ENCODE measurements at regions not wholly inside any gene's neighbourhood (a gene's known extent, or its start where the extent isn't known, plus 50 kb on each side); places are given as distances from the start of the nearest gene placed in this dataset.

DNA sequence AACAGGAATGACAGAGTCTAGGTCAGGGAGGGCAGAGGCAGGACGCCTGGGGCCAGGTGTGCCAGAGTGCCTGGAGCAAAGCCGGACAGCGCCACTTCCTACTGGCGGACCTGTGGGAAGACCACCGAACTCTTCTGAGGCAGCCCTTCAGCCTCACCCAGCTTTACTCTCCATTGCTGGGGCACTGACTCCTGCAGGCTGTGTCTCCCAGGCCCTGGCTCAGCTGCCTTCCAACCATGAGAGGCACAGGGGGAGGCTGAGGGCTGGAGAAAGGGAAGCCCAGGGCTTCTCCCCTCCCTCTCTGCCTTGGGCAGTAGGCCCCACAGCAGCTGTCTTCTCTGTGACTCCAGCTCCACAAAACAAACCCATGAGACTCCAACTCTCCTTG, 139.6 kb upstream of the UNC5B start:
- DNase-seq: no peak

DNA sequence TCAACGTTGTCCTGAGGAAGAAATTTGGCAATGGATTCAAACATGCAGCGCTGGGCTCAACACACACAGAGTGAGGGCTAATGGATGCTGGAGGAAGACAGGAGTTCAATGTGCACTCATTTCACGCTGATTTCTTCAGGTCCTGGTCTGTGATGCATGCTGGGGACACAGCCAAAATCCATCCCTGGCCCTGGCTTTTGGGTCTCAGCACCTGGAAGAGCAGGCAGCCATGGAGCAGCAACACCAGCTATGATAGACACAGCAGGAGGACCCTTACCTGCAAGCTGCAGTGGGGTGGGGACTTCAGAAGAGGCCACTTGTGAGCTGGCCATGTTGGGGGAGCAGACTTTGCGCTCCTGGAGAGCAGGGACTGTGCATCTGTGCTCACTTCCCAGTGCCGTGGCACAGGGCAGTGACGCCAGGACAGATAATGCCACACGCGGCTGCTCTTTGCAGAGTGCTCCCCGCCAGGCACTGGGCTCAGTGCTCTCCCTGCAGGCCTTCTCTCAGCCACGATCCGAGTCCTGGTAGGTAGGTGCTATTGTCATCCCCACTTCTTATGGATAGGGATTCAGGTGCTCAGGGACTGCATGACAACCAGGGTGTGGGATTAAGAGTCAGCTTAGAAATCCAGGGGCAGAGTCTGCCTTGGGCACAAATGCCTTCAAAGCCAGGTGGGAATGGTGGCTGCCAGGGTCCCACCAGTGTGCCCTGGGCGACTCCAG, 138.8 kb upstream of the UNC5B start:
- no peak for DNase-seq

DNA sequence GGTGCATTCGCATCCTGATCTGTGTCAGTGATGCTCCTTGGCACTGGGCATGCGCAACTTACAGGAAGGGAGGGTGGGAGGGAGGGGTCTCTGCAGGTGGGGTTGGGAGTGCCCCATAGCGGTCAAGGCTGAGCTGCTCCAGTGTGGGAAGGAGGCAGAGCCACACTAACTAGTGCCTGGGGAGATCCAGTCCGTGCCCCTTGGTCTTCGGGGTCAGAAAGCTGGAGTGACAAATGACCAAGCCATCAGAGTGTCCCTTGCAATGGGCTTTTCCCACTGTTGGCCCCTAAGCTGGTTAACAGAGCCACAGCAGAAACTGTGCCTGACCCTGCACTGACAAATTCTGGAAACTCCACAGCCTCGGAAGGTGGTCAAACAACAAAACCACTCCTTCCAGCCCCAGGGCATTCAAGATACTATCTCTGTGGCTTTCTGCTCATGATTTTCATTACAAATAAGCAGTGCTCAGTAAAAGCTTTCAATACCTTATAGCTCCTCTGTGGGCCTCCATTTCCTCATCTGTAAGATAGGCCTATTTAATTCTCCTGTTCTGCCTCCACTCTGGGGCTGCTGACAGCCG, 138.1 kb upstream of the UNC5B start:
- no peak for DNase-seq

- no peak for DNase-seq
Measured at GRCh38 chr10:71075086-71075758, 137.1 kb upstream of the UNC5B start.

DNA sequence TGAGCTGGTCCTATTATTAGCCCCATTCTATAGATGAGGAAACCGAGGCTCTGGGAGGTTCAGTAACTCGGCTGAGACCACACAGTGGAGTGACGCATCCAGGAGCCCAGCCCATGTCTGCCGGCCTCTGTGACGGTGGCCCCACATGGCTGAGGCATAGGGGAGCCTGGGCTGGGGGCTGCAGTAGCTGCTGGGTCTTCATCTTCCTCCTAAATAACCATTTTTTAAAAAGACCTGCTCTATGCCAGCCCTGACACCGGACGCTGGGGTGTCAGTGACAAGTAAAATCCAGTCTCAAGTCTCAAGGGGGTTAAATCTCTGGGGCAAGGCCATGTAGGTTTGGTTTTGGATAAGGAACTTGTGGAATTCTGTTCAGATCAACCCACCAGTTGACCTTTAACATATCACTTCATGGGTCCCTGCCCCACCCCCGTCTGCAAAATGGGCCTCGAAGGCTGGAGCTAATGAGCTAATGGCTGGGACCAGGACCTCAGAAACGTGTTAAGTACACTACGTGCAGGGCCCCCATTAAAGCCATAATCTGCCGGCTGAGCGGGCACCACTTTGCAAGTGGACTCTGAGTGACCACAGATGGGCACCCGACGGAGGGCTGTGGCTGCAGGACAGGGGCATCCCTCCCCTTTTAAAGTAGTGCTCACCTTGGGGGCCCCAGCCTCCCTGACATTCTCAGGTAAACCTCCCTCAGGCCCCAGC, 136.5 kb upstream of the UNC5B start:
- DNase-seq: no peak

GRCh38 chr10:71076473-71077142, 135.8 kb upstream of the UNC5B start:
- DNase-seq: no peak

- no peak for DNase-seq
Measured at GRCh38 chr10:71077143-71077581, 135.2 kb upstream of the UNC5B start.

GRCh38 chr10:71077796-71078453, 134.4 kb upstream of the UNC5B start:
- no peak for DNase-seq

DNA sequence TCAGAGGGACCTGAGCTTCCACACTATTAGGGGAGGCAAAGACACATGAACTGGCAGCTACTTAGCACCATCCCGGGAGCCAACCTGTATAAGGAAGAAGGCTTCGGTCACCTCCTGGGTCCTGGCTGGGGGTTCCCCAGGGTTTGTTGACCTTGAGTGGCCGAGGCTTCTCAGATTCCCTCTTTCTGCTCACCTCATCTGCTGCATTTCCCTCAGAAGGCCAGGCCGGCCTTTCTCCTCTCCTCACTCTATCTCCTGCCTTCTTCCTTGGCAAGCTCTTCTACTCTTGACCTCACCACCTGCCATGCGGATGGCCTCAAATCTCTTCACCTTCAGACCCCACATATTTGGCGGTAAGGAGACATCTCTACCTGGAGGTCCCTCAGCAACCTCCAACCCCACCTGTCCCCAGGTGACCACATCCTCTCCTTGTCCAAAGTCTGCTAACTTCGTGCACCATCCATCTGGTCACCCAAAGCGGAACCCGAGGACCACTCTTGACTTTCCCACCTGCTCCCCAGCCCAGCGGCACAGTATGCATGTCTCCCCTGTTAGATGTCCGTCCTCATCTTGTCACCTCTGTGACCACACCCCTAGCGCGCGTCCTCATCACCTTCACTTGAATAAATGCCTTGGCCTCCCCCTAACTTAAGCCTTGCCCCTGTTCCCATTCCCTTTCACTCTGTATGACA, 133.8 kb upstream of the UNC5B start:
- no peak for DNase-seq

- no peak for DNase-seq
Measured at GRCh38 chr10:71079761-71080380, 132.5 kb upstream of the UNC5B start.

DNA sequence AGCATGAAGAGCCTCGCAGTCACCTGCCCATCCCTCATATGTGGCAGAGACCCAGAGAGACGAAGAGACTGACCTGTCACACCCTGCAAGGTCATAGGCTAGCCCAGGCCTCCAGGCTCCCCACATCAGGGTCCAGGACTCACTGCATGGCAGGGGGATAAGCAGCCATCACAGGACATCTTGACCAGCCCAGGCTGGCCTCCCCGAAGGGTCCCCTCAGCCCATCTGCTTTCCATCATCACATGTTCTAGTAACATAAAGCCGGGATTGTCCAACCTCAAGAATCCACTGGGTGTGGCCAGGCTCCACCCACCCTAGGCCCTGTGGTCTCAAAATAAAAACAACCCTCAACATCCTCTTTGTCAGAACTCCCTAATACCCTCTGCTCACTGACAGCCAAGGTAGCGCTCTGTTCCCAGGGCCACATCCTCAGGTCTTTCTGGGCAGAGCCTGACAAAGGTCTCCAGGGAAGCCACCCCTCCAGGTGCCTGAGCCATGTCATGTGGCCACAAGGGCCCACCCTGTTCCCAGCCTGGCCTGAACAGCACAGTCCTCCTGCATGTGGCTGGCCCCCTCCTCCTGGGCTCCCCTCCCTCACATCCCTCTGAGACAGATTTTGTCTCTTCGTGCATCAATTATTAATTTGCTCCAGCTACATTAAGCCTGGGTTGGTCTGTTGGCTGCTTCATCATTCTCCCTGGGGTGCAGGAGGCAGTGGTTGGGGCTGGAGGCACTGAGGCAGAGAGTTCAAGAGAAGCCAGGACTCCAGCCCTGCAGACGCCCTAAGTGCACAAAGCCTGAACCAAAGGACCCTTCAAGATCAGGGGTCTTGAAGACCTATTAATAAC, 131.8 kb upstream of the UNC5B start:
- DNase-seq: no peak

- DNase-seq: no peak
Measured at GRCh38 chr10:71081229-71081560, 131.2 kb upstream of the UNC5B start.

- no peak for DNase-seq
Measured at GRCh38 chr10:71081912-71082311, 130.5 kb upstream of the UNC5B start.

DNA sequence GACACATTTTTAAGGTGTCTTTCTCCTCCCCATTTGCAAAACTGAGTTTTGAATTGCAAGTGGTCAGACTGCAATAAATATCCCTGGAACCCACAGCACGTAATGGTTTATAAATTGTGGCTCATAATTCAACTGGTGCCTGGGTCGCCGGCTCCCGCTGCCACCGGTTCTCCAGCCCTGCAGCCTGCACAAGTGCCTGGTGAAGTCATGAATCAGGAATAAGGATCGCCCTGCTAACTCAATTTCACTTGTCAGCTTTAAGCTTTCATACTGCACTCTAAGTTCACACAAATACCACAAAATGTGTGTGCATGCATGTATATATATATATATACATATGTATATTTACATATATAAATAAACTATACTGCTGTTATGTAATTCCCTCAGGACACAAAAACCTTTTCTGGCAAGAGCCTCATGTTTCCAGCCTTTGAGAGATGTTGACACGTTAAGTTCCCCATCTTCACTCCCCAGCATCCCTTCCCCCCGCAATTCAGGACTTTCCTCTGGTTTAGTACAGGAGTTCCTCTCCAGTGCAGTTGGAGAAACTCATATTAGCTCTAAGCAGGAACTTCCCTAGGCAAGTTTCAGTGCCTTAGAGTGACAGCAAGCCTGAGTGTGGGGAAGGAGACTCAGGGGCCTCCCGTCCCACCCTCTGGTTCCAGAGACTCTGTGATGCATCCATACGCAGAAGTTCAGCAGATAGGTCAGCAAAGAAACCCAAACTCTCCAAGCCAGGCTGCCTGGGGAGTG, 129.2 kb upstream of the UNC5B start:
- peak; percentile 66 for DNase-seq

- no peak for DNase-seq
Measured at GRCh38 chr10:71083716-71083975, 128.7 kb upstream of the UNC5B start.

GRCh38 chr10:71084061-71084817, 128.1 kb upstream of the UNC5B start:
- no peak for DNase-seq

- no peak for DNase-seq
Measured at GRCh38 chr10:71084818-71085126, 127.6 kb upstream of the UNC5B start.

GRCh38 chr10:71085689-71086438, 126.5 kb upstream of the UNC5B start:
- DNase-seq: no peak
